Left cardiac atrium (tissue), 4 donors: ENCODE measurements at regions not wholly inside any gene's neighbourhood (a gene's known extent, or its start where the extent isn't known, plus 50 kb on each side); places are given as distances from the start of the nearest gene placed in this dataset.

Experiments used
- ATAC-seq, 2 donors: fragments of 200-7000 bp; cut with Tn5 transposase; one replicate each; pipeline ENCODE4 v1.9.1; 2020; ENCODE audit warnings: mild to moderate bottlenecking in 2 of 2, moderate library complexity in 2 of 2
- DNase-seq: peaks from one replicate; pipeline ENCODE4 v3.0.0-alpha.2; 2020
- intact Hi-C, 2 donors: fragments of 100-400 bp; cut with DNase I; formaldehyde crosslinking; loops; one replicate each; pipeline versions ENCODE4 v1.14.1 to v1.15.1; 2022 to 2023
- donor health status: DM: no; HTN: yes; CAD: no.
- donor health status: DM: no; HTN: yes; CAD: no; lungs with severe emphysema.
- donor health status: DM: yes; HTN: yes; CAD: no.
- donor health status: Dilated cardiomyopathy.

GRCh38 chr16:85303354-85303883, 191.1 kb upstream of the CIBAR2 start:
- intact Hi-C loops = loop anchor here in 1 of 2 donors (5.0 to 10.0 kb wide), 2 partner anchors 89 to 311 kb away; partner anchors contain the start of gene GSE1
- DNase-seq = peak; percentile 76
- peak; percentile 38 to 50 for ATAC-seq

GRCh38 chr16:85304337-85304736, 192.1 kb upstream of the CIBAR2 start:
- ATAC-seq = no peak
- intact Hi-C loops = loop anchor here in 1 of 2 donors (5.0 to 10.0 kb wide), 2 partner anchors 88 to 310 kb away; partner anchors contain the start of gene GSE1
- DNase-seq = no peak

- peak; percentile 51 to 53 for ATAC-seq
- intact Hi-C loops = loop anchor here in 1 of 2 donors (10.0 kb wide), 1 partner anchor 309 kb away; the partner anchor contains the start of gene GSE1
Observed at GRCh38 chr16:85306071-85306792, 194.0 kb upstream of the CIBAR2 start.

GRCh38 chr16:85306793-85307551, 194.7 kb upstream of the CIBAR2 start:
- ATAC-seq (no peak), DNase-seq (no peak)
- intact Hi-C loops = loop anchor here in 1 of 2 donors (10.0 kb wide), 1 partner anchor 308 kb away; the partner anchor contains the start of gene GSE1

More at GRCh38 chr16:85306071-85306792, 194.0 kb upstream of the CIBAR2 start:
- peak; percentile 94 for DNase-seq

- ATAC-seq (peak; percentile 16 to 31), DNase-seq (peak; percentile 74)
- intact Hi-C loops = loop anchor here in 1 of 2 donors (10.0 kb wide), 1 partner anchor 307 kb away; the partner anchor contains the start of gene GSE1
Observed at GRCh38 chr16:85307552-85308364, 195.5 kb upstream of the CIBAR2 start.

- no peak for DNase-seq
- intact Hi-C loops = loop anchor here in 1 of 2 donors (10.0 kb wide), 1 partner anchor 306 kb away; the partner anchor contains the start of gene GSE1
- ATAC-seq = no peak
Observed at GRCh38 chr16:85308611-85309540, 196.6 kb upstream of the CIBAR2 start.

GRCh38 chr16:85309656-85310587, 197.7 kb upstream of the CIBAR2 start:
- intact Hi-C loops = loop anchor here in 1 of 2 donors (10.0 kb wide), 2 partner anchors 65 to 305 kb away; partner anchors contain the start of gene GSE1

GRCh38 chr16:85310868-85311585, 198.8 kb upstream of the CIBAR2 start:
- intact Hi-C loops = loop anchor here in 1 of 2 donors (10.0 kb wide), 1 partner anchor 64 kb away; no protein-coding TSS in a partner anchor
- DNase-seq = peak; percentile 68

More at GRCh38 chr16:85309656-85310587, 197.7 kb upstream of the CIBAR2 start:
- DNase-seq (peak; percentile 68), ATAC-seq (peak; percentile 56 to 62)

GRCh38 chr16:85311741-85312140, 199.5 kb upstream of the CIBAR2 start:
- no peak for DNase-seq
- intact Hi-C loops = loop anchor here in 1 of 2 donors (10.0 kb wide), 1 partner anchor 63 kb away; no protein-coding TSS in a partner anchor
- ATAC-seq = no peak

More at GRCh38 chr16:85310868-85311585, 198.8 kb upstream of the CIBAR2 start:
- ATAC-seq = peak; percentile 59 to 63

GRCh38 chr16:85312174-85312573, 199.9 kb upstream of the CIBAR2 start:
- intact Hi-C loops = loop anchor here in 1 of 2 donors (10.0 kb wide), 1 partner anchor 63 kb away; no protein-coding TSS in a partner anchor
- ATAC-seq = no peak

GRCh38 chr16:85312642-85313525, 200.6 kb upstream of the CIBAR2 start:
- intact Hi-C loops = loop anchor here in 1 of 2 donors (10.0 kb wide), 1 partner anchor 62 kb away; no protein-coding TSS in a partner anchor
- DNase-seq = no peak
- peak; percentile 14 to 21 for ATAC-seq

More at GRCh38 chr16:85312174-85312573, 199.9 kb upstream of the CIBAR2 start:
- DNase-seq = no peak

- intact Hi-C loops = loop anchor here in 1 of 2 donors (10.0 kb wide), 1 partner anchor 61 kb away; no protein-coding TSS in a partner anchor
Observed at GRCh38 chr16:85313526-85314301, 201.4 kb upstream of the CIBAR2 start.

GRCh38 chr16:85314512-85314971, 202.3 kb upstream of the CIBAR2 start:
- no peak for DNase-seq
- ATAC-seq = no peak
- intact Hi-C loops = loop anchor here in 1 of 2 donors (10.0 kb wide), 1 partner anchor 60 kb away; no protein-coding TSS in a partner anchor

More at GRCh38 chr16:85313526-85314301, 201.4 kb upstream of the CIBAR2 start:
- DNase-seq = no peak
- peak; percentile 4 to 38 for ATAC-seq
